ENCODE measurements at regions not wholly inside any gene's neighbourhood (a gene's known extent, or its start where the extent isn't known, plus 50 kb on each side); places are given as distances from the start of the nearest gene placed in this dataset.

DNA sequence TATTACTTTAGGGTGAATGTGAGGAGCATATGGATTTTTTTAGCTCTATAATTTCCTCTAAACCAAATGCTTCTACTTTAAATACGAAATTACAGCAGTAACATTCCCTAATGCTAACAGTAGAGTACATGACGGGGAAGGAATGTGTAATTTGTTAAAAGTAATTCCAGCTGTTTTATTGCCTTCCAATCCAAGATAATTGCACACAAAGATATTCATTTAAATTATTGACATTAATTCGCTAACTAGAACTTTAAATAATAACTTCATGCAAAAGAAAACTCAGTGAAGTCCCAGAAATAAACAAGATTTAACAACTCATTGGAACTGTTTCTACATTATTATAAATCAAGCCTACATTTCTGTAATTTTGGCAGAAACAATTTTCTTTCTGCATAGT lies 261.4 kb upstream of the CFAP20DC start:
- TF ChIP-seq, protein P1, sequence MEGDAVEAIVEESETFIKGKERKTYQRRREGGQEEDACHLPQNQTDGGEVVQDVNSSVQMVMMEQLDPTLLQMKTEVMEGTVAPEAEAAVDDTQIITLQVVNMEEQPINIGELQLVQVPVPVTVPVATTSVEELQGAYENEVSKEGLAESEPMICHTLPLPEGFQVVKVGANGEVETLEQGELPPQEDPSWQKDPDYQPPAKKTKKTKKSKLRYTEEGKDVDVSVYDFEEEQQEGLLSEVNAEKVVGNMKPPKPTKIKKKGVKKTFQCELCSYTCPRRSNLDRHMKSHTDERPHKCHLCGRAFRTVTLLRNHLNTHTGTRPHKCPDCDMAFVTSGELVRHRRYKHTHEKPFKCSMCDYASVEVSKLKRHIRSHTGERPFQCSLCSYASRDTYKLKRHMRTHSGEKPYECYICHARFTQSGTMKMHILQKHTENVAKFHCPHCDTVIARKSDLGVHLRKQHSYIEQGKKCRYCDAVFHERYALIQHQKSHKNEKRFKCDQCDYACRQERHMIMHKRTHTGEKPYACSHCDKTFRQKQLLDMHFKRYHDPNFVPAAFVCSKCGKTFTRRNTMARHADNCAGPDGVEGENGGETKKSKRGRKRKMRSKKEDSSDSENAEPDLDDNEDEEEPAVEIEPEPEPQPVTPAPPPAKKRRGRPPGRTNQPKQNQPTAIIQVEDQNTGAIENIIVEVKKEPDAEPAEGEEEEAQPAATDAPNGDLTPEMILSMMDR (IDR thresholded peaks at IDR 0.05; ENCODE audit: low read depth, low read length, missing input control), result no peak
- TF ChIP-seq FOXA2 (IDR thresholded peaks at IDR 0.05) (no peak), MAX (IDR thresholded peaks at IDR 0.05) (no peak)
